WTC11 (cell line): ENCODE measurements at regions not wholly inside any gene's neighbourhood (a gene's known extent, or its start where the extent isn't known, plus 50 kb on each side); places are given as distances from the start of the nearest gene placed in this dataset.

ENCODE experiments used
- NR1H2 ChIP-seq: sonication (generic); formaldehyde crosslinking; IDR thresholded peaks from 2 replicates; pipeline ENCODE4 v1.9.0; 2021; ENCODE audit warnings: mild to moderate bottlenecking, moderate library complexity, missing genetic modification reagents
- TF ChIP-seq, protein P1 (sequence below): fragments of 250-450 bp; sonication (Bioruptor Pico); IDR thresholded peaks from 2 replicates; pipeline ENCODE4 v1.9.0; 2021; ENCODE audit warnings: mild to moderate bottlenecking
- TF ChIP-seq, protein P2 (sequence below): fragments of 200-600 bp; IDR thresholded peaks from 2 replicates; pipeline ENCODE4 v1.8.0; 2022; ENCODE audit warnings: antibody characterized with exemption
- TF ChIP-seq, protein P3 (sequence below): sonication (generic); formaldehyde crosslinking; IDR thresholded peaks from 2 replicates; pipeline ENCODE4 v1.8.0; 2022; ENCODE audit warnings: mild to moderate bottlenecking, missing genetic modification reagents

DNA sequence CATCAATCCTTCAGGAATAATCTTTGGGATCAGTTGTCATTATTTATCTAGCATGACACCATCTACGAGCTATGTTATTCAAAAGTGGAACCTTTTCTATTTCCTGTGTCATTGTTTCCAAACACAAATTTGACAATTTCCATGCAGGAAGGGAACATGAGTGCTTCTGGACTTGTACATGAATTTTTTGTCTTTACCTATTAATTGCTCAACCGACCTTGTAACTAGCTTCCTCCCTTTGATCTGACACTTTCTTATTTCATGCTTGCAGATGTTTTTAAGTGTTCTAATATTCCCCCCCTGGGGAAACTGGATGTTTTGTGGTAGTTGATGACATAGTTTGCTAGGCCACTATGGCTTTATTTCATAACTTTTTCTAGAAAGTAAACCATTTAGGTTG is 139.4 kb downstream of the BMP2 start:
- TF ChIP-seq, protein P1, sequence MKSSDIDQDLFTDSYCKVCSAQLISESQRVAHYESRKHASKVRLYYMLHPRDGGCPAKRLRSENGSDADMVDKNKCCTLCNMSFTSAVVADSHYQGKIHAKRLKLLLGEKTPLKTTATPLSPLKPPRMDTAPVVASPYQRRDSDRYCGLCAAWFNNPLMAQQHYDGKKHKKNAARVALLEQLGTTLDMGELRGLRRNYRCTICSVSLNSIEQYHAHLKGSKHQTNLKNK (CRISPR knock-in tag): no peak
- TF ChIP-seq, protein P2, sequence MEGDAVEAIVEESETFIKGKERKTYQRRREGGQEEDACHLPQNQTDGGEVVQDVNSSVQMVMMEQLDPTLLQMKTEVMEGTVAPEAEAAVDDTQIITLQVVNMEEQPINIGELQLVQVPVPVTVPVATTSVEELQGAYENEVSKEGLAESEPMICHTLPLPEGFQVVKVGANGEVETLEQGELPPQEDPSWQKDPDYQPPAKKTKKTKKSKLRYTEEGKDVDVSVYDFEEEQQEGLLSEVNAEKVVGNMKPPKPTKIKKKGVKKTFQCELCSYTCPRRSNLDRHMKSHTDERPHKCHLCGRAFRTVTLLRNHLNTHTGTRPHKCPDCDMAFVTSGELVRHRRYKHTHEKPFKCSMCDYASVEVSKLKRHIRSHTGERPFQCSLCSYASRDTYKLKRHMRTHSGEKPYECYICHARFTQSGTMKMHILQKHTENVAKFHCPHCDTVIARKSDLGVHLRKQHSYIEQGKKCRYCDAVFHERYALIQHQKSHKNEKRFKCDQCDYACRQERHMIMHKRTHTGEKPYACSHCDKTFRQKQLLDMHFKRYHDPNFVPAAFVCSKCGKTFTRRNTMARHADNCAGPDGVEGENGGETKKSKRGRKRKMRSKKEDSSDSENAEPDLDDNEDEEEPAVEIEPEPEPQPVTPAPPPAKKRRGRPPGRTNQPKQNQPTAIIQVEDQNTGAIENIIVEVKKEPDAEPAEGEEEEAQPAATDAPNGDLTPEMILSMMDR: no peak
- TF ChIP-seq NR1H2 (CRISPR knock-in tag): no peak
- TF ChIP-seq, protein P3, sequence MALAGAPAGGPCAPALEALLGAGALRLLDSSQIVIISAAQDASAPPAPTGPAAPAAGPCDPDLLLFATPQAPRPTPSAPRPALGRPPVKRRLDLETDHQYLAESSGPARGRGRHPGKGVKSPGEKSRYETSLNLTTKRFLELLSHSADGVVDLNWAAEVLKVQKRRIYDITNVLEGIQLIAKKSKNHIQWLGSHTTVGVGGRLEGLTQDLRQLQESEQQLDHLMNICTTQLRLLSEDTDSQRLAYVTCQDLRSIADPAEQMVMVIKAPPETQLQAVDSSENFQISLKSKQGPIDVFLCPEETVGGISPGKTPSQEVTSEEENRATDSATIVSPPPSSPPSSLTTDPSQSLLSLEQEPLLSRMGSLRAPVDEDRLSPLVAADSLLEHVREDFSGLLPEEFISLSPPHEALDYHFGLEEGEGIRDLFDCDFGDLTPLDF: no peak
